ENCODE measurements at regions not wholly inside any gene's neighbourhood (a gene's known extent, or its start where the extent isn't known, plus 50 kb on each side); places are given as distances from the start of the nearest gene placed in this dataset.
"Not testable (repeated sequence)": the region's sequence is repeated elsewhere in the genome, so short reads cannot be mapped to it uniquely, and the experiment has no call there.

GRCh38 chr2:37569131-37569823, 102.2 kb downstream of the CDC42EP3 start:
- no peak for DNase-seq (ENCODE audit: low read depth in 1 of 2, low spot score in 1 of 2)

- no peak for DNase-seq (ENCODE audit: low read depth in 1 of 2, low spot score in 1 of 2)
Observed at GRCh38 chr2:37569986-37570679, 101.3 kb downstream of the CDC42EP3 start.

- no peak for DNase-seq (ENCODE audit: low read depth in 1 of 2, low spot score in 1 of 2)
Observed at GRCh38 chr2:37570773-37571586, 100.5 kb downstream of the CDC42EP3 start.

GRCh38 chr2:37571587-37572136, 99.8 kb downstream of the CDC42EP3 start:
- no peak for DNase-seq (ENCODE audit: low read depth in 1 of 2, low spot score in 1 of 2)

- no peak for DNase-seq (ENCODE audit: low read depth in 1 of 2, low spot score in 1 of 2)
Observed at GRCh38 chr2:37573451-37574388, 97.7 kb downstream of the CDC42EP3 start.

- DNase-seq (ENCODE audit: low read depth in 1 of 2, low spot score in 1 of 2): no peak
Observed at GRCh38 chr2:37575780-37576179, 95.7 kb downstream of the CDC42EP3 start.

GRCh38 chr2:37576194-37576593, 95.2 kb downstream of the CDC42EP3 start:
- not testable (repeated sequence) for DNase-seq (ENCODE audit: low read depth in 1 of 2, low spot score in 1 of 2)

- DNase-seq (ENCODE audit: low read depth in 1 of 2, low spot score in 1 of 2): no peak
Observed at GRCh38 chr2:37576831-37577230, 94.6 kb downstream of the CDC42EP3 start.

- no peak for DNase-seq (ENCODE audit: low read depth in 1 of 2, low spot score in 1 of 2)
Observed at GRCh38 chr2:37579192-37579713, 92.2 kb downstream of the CDC42EP3 start.

GRCh38 chr2:37579949-37580348, 91.5 kb downstream of the CDC42EP3 start:
- not testable (repeated sequence) for DNase-seq (ENCODE audit: low read depth in 1 of 2, low spot score in 1 of 2)

- no peak for DNase-seq (ENCODE audit: low read depth in 1 of 2, low spot score in 1 of 2)
Observed at GRCh38 chr2:37581433-37581832, 90.0 kb downstream of the CDC42EP3 start.

GRCh38 chr2:37582481-37583220, 88.8 kb downstream of the CDC42EP3 start:
- no peak for DNase-seq (ENCODE audit: low read depth in 1 of 2, low spot score in 1 of 2)

- no peak for DNase-seq (ENCODE audit: low read depth in 1 of 2, low spot score in 1 of 2)
Observed at GRCh38 chr2:37583402-37583801, 88.0 kb downstream of the CDC42EP3 start.

- DNase-seq (ENCODE audit: low read depth in 1 of 2, low spot score in 1 of 2): no peak
Observed at GRCh38 chr2:37583867-37584266, 87.6 kb downstream of the CDC42EP3 start.

- no peak for DNase-seq (ENCODE audit: low read depth in 1 of 2, low spot score in 1 of 2)
Observed at GRCh38 chr2:37585295-37585908, 86.0 kb downstream of the CDC42EP3 start.

GRCh38 chr2:37585982-37586621, 85.3 kb downstream of the CDC42EP3 start:
- peak; percentile 35 to 45 for DNase-seq (ENCODE audit: low read depth in 1 of 2, low spot score in 1 of 2)

GRCh38 chr2:37586663-37587317, 84.7 kb downstream of the CDC42EP3 start:
- DNase-seq (ENCODE audit: low read depth in 1 of 2, low spot score in 1 of 2): no peak

GRCh38 chr2:37587817-37588216, 83.6 kb downstream of the CDC42EP3 start:
- DNase-seq (ENCODE audit: low read depth in 1 of 2, low spot score in 1 of 2): no peak
